Lung (tissue), 11 donors: ENCODE measurements at regions not wholly inside any gene's neighbourhood (a gene's known extent, or its start where the extent isn't known, plus 50 kb on each side); places are given as distances from the start of the nearest gene placed in this dataset.
"Not testable (repeated sequence)": the region's sequence is repeated elsewhere in the genome, so short reads cannot be mapped to it uniquely, and the experiment has no call there.

Experiments used
- ATAC-seq: fragments of 200-7000 bp; cut with Tn5 transposase; one replicate; pipeline ENCODE4 v1.9.1; 2020; ENCODE audit warnings: moderate number of reproducible peaks; ENCODE audit not compliant: insufficient read depth, low FRiP score
- DNase-seq, 3 donors: peaks; one replicate each; pipeline ENCODE4 v3.0.0-alpha.2; 2013 to 2017
- H3K27ac ChIP-seq, 2 donors: one replicate each; pipeline ENCODE4 v1.5.1; 2013; ENCODE audit warnings: mild to moderate bottlenecking in 2 of 2, moderate library complexity in 2 of 2, control low read depth in 1 of 2, inconsistent platforms in 1 of 2, low read depth in 1 of 2, low read length in 1 of 2
- H3K27me3 ChIP-seq, 3 donors: one replicate each; pipeline ENCODE4 v1.5.1; 2013; ENCODE audit warnings: low read length in 2 of 3; ENCODE audit not compliant: control insufficient read depth in 3 of 3, insufficient read depth in 3 of 3
- H3K36me3 ChIP-seq, 4 donors: one replicate each; pipeline ENCODE4 v1.5.1; 2013; ENCODE audit warnings: low read length in 4 of 4, mild to moderate bottlenecking in 1 of 4, moderate library complexity in 1 of 4; ENCODE audit not compliant: control insufficient read depth in 4 of 4, insufficient read depth in 4 of 4
- H3K4me1 ChIP-seq, 5 donors: one replicate each; pipeline ENCODE4 v1.5.1; 2013; ENCODE audit warnings: low read length in 5 of 5, mild to moderate bottlenecking in 2 of 5, moderate library complexity in 1 of 5; ENCODE audit not compliant: control insufficient read depth in 5 of 5, insufficient read depth in 5 of 5
- H3K4me3 ChIP-seq: one replicate; pipeline ENCODE4 v1.5.1; 2013; ENCODE audit warnings: mild to moderate bottlenecking, control low read depth, moderate library complexity
- H3K9ac ChIP-seq, 2 donors: one replicate each; pipeline ENCODE4 v1.5.1; 2013; ENCODE audit warnings: low read length in 2 of 2, control low read depth in 1 of 2; ENCODE audit not compliant: insufficient read depth in 1 of 2
- H3K9me3 ChIP-seq, 4 donors: one replicate each; pipeline ENCODE4 v1.5.1; 2013; ENCODE audit warnings: low read length in 3 of 4, mild to moderate bottlenecking in 1 of 4, moderate library complexity in 1 of 4; ENCODE audit not compliant: control insufficient read depth in 4 of 4, insufficient read depth in 3 of 4
- CTCF ChIP-seq: IDR thresholded peaks from 2 replicates; pipeline ENCODE4 v1.5.1; 2012; ENCODE audit warnings: mild to moderate bottlenecking; ENCODE audit errors: control extremely low read depth, extremely low read depth
- WGBS, 2 donors: extraction: QIAGEN DNeasy Blood & Tissue Kit; methylation state at CpG; one replicate each; pipeline ENCODE4 v1.1.7; 2013; 5-methylcytosine and 5-hydroxymethylcytosine counted together
- donor health status: control.
- donor health status: control.
- donor health status: Bipolar disorder and iron deficiency.
- donor health status: healthy.
- donor health status: DM: yes; HTN: yes; CAD: no.

- Histone ChIP-seq H3K9ac (no peak overlapping the region), H3K4me1 (peaks cover 2 to 43% (median 9%) of the 10 kb centered on the region in 5 donors), H3K4me3 (no peak overlapping the region), H3K27ac (no peak overlapping the region), H3K27me3 (no peaks in the 10 kb centered on the region), H3K36me3 (no peaks in the 10 kb centered on the region), H3K9me3 (no peaks in the 10 kb centered on the region)
- ATAC-seq, result peak; percentile 28
- DNase-seq, result peak; percentile 27 to 66 (median 49)
- WGBS, 2 donors, result 24 to 27% methylated on average over 4 of the region's 4 CpGs
- no peak for TF ChIP-seq CTCF
Measured at GRCh38 chr6:118705544-118706491, 54.4 kb upstream of the CEP85L start.

GRCh38 chr6:118704915-118705314 lies 53.5 kb upstream of the CEP85L start:
- Histone ChIP-seq H3K27ac (no peak overlapping the region), H3K9me3 (no peaks in the 10 kb centered on the region), H3K27me3 (no peaks in the 10 kb centered on the region), H3K4me1 (peaks cover under 1 to 38% (median 7%) of the 10 kb centered on the region in 5 donors), H3K36me3 (no peaks in the 10 kb centered on the region), H3K4me3 (no peak overlapping the region), H3K9ac (no peak overlapping the region)
- WGBS, 2 donors, result 79 to 81% methylated on average over 3 of the region's 3 CpGs
- DNase-seq (peak in 2 of 3 donors; percentile 29 to 40), ATAC-seq (no peak)
- TF ChIP-seq CTCF, result no peak

GRCh38 chr6:118701260-118701659 lies 49.9 kb upstream of the CEP85L start:
- not testable (repeated sequence) for H3K4me3 ChIP-seq, H3K27me3 ChIP-seq, H3K9ac ChIP-seq, DNase-seq, H3K36me3 ChIP-seq, ATAC-seq, H3K9me3 ChIP-seq, H3K27ac ChIP-seq
- peaks cover 0 to 15% (median 0%) of the 10 kb centered on the region in 5 donors for H3K4me1 ChIP-seq
- WGBS, 2 donors, result 97 to 98% methylated on average over 3 of the region's 3 CpGs
